ENCODE measurements at regions not wholly inside any gene's neighbourhood (a gene's known extent, or its start where the extent isn't known, plus 50 kb on each side); places are given as distances from the start of the nearest gene placed in this dataset.

GRCh38 chr12:102781117-102781516 is 135.9 kb downstream of the PAH start:
- DNase-seq (ENCODE audit: low spot score) = no peak

GRCh38 chr12:102776041-102776440 is 141.0 kb downstream of the PAH start:
- no peak for DNase-seq (ENCODE audit: low spot score)

- peak; percentile 61 for DNase-seq (ENCODE audit: low spot score)
Measured at GRCh38 chr12:102769323-102769916, 147.6 kb downstream of the PAH start.

- no peak for DNase-seq (ENCODE audit: low spot score)
Measured at GRCh38 chr12:102766961-102767360, 150.1 kb downstream of the PAH start.

- peak; percentile 14 for DNase-seq (ENCODE audit: low spot score)
Measured at GRCh38 chr12:102765736-102766135, 151.3 kb downstream of the PAH start.

GRCh38 chr12:102763471-102763870 is 153.6 kb downstream of the PAH start:
- DNase-seq (ENCODE audit: low spot score) = no peak

GRCh38 chr12:102763061-102763460 is 154.0 kb downstream of the PAH start:
- no peak for DNase-seq (ENCODE audit: low spot score)

- DNase-seq (ENCODE audit: low spot score) = no peak
Measured at GRCh38 chr12:102760322-102760721, 156.7 kb downstream of the PAH start.

- no peak for DNase-seq (ENCODE audit: low spot score)
Measured at GRCh38 chr12:102759466-102759865, 157.6 kb downstream of the PAH start.

GRCh38 chr12:102757882-102758226 is 159.2 kb downstream of the PAH start:
- DNase-seq (ENCODE audit: low spot score) = no peak

- no peak for DNase-seq (ENCODE audit: low spot score)
Measured at GRCh38 chr12:102757154-102757881, 159.7 kb downstream of the PAH start.

- DNase-seq (ENCODE audit: low spot score) = no peak
Measured at GRCh38 chr12:102756530-102756929, 160.5 kb downstream of the PAH start.

GRCh38 chr12:102755266-102755665 is 161.8 kb downstream of the PAH start:
- DNase-seq (ENCODE audit: low spot score) = no peak

GRCh38 chr12:102753802-102754201 is 163.2 kb downstream of the PAH start:
- no peak for DNase-seq (ENCODE audit: low spot score)

- DNase-seq (ENCODE audit: low spot score) = no peak
Measured at GRCh38 chr12:102748704-102749103, 168.3 kb downstream of the PAH start.

- DNase-seq (ENCODE audit: low spot score) = no peak
Measured at GRCh38 chr12:102746963-102747362, 170.1 kb downstream of the PAH start.

- DNase-seq (ENCODE audit: low spot score) = no peak
Measured at GRCh38 chr12:102745971-102746600, 171.0 kb downstream of the PAH start.

GRCh38 chr12:102741196-102741595 is 175.8 kb downstream of the PAH start:
- no peak for DNase-seq (ENCODE audit: low spot score)

GRCh38 chr12:102740141-102740955 is 176.7 kb downstream of the PAH start:
- DNase-seq (ENCODE audit: low spot score) = peak; percentile 18

- DNase-seq (ENCODE audit: low spot score) = no peak
Measured at GRCh38 chr12:102736328-102736727, 180.7 kb downstream of the PAH start.

GRCh38 chr12:102735104-102735503 is 181.9 kb downstream of the PAH start:
- no peak for DNase-seq (ENCODE audit: low spot score)

- DNase-seq (ENCODE audit: low spot score) = no peak
Measured at GRCh38 chr12:102730996-102731395, 186.0 kb downstream of the PAH start.

All from LoVo (cell line).